Testis (tissue), 2 donors: ENCODE measurements at regions not wholly inside any gene's neighbourhood (a gene's known extent, or its start where the extent isn't known, plus 50 kb on each side); places are given as distances from the start of the nearest gene placed in this dataset.

Source experiments
- CTCF ChIP-seq, 3 experiments: fragments of 450-650 bp in 2 of 3; fragments of 200-600 bp in 1 of 3; sonication (generic) in 1 of 3; IDR thresholded peaks; one replicate each; pipeline ENCODE4 v1.5.1; 2016 to 2019; ENCODE audit warnings: antibody characterized with exemption in 3 of 3, mild to moderate bottlenecking in 2 of 3, moderate library complexity in 1 of 3
- POLR2A ChIP-seq: fragments of 450-650 bp; IDR thresholded peaks from one replicate; pipeline ENCODE4 v1.6.1; 2017; ENCODE audit warnings: antibody characterized with exemption, mild to moderate bottlenecking, moderate library complexity

GRCh38 chr2:160803881-160804280 lies 310.3 kb upstream of the RBMS1 start:
- TF ChIP-seq CTCF (IDR thresholded peaks at IDR 0.05) (no peak), POLR2A (no peak)
